C4-2B (cell line): ENCODE measurements at regions not wholly inside any gene's neighbourhood (a gene's known extent, or its start where the extent isn't known, plus 50 kb on each side); places are given as distances from the start of the nearest gene placed in this dataset.

Experiments used
- ZFX ChIP-seq: fragments of 450-650 bp; IDR thresholded peaks from 2 replicates; pipeline ENCODE4 v1.6.1; 2017
- TF ChIP-seq, protein P1 (sequence below): fragments of 450-650 bp; conservative IDR thresholded peaks from 2 replicates; pipeline ENCODE4 v1.5.1; 2017; ENCODE audit warnings: mild to moderate bottlenecking

- TF ChIP-seq, protein P1, sequence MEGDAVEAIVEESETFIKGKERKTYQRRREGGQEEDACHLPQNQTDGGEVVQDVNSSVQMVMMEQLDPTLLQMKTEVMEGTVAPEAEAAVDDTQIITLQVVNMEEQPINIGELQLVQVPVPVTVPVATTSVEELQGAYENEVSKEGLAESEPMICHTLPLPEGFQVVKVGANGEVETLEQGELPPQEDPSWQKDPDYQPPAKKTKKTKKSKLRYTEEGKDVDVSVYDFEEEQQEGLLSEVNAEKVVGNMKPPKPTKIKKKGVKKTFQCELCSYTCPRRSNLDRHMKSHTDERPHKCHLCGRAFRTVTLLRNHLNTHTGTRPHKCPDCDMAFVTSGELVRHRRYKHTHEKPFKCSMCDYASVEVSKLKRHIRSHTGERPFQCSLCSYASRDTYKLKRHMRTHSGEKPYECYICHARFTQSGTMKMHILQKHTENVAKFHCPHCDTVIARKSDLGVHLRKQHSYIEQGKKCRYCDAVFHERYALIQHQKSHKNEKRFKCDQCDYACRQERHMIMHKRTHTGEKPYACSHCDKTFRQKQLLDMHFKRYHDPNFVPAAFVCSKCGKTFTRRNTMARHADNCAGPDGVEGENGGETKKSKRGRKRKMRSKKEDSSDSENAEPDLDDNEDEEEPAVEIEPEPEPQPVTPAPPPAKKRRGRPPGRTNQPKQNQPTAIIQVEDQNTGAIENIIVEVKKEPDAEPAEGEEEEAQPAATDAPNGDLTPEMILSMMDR = no peak
- no peak for TF ChIP-seq ZFX
Observed at GRCh38 chr4:136002316-136002715, 1530.0 kb downstream of the PCDH18 start.
